Thyroid gland (tissue), 4 donors: ENCODE measurements at regions not wholly inside any gene's neighbourhood (a gene's known extent, or its start where the extent isn't known, plus 50 kb on each side); places are given as distances from the start of the nearest gene placed in this dataset.

ENCODE experiments used
- CTCF ChIP-seq, 6 experiments: fragments of 200-600 bp in 3 of 6; fragments of 450-650 bp in 3 of 6; sonication (generic) in 3 of 6; IDR thresholded peaks; one replicate each; pipeline ENCODE4 v1.5.1; 2016 to 2019; ENCODE audit warnings: antibody characterized with exemption in 6 of 6, mild to moderate bottlenecking in 2 of 6, inconsistent platforms in 1 of 6, moderate library complexity in 1 of 6
- POLR2A ChIP-seq, 2 donors: fragments of 450-650 bp; IDR thresholded peaks; one replicate each; pipeline ENCODE4 v1.6.1; 2017; ENCODE audit warnings: antibody characterized with exemption in 2 of 2, mild to moderate bottlenecking in 2 of 2, moderate library complexity in 1 of 2

- no peak for TF ChIP-seq POLR2A (IDR thresholded peaks at IDR 0.05)
- no peak for TF ChIP-seq CTCF (IDR thresholded peaks at IDR 0.05)
Measured at GRCh38 chr9:103700195-103700962, 393.7 kb upstream of the SMC2 start.
